GM18907 (cell line): ENCODE measurements at regions not wholly inside any gene's neighbourhood (a gene's known extent, or its start where the extent isn't known, plus 50 kb on each side); places are given as distances from the start of the nearest gene placed in this dataset.
"Not testable (repeated sequence)": the region's sequence is repeated elsewhere in the genome, so short reads cannot be mapped to it uniquely, and the experiment has no call there.

Source experiments
- ATAC-seq: cut with Tn5 transposase; IDR thresholded peaks from one replicate; pipeline ENCODE4 v1.9.1; 2021; ENCODE audit warnings: mild to moderate bottlenecking, moderate library complexity; ENCODE audit not compliant: unreplicated experiment

DNA sequence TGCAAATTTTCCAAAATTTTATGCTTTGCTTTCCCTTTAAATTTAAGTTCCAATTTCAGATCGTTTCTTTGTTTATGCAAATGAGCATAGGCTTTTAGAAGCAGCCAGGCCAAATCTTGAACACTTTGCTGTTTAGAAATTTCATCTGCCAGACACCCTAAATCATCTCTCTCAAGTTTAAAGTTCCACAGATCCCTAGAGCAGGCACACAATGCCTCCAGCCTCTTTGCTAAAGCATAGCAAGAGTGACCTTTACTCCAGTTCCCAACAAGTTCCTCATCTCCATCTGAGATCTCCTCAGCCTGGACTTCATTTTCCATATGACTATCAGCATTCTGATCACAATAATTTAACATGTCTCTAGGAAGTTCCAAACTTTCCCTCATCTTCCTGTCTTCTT lies 254.5 kb downstream of the DLL1 start:
- ATAC-seq, result not testable (repeated sequence)

DNA sequence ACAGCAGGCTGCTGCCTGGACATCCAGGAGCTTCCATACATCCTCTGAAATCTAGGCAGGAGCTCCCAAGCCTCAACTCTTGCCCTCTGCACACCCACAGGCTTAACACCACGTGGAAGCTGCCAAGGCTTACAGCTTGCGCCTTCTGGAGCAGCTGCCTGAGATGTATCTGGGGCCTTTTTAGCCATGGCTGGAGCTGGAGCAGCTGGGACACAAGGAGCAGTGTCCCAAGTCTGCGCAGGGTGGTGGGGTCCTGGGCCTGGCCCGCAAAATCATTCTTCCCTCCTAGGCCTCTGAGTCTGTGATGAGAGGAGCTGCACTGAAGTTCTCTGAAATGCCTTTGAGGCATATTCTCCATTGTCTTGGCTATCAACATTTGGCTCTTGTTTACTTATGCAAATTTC lies 255.0 kb downstream of the DLL1 start:
- no peak for ATAC-seq

GRCh38 chr6:170035044-170035443 lies 255.8 kb downstream of the DLL1 start:
- ATAC-seq, result no peak

DNA sequence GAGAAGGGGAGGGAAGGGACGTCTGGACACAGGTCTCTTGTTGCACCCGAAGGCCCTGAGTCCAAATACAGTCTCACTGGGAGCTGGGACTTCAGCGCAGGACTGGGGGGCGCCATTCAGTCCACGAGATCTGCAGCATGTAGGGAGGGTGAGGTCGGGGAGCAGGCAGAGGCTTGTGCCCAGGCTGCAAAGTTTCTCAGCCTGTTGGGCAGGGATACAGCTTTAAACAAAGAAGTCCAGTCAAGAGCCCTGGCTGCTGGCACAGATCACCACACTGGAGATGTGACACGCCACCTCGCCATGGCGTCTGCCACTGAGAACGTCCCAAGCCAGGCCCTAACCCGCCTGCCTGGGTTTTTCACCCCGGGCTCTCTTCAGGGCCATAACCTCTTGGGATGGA lies 256.6 kb downstream of the DLL1 start:
- no peak for ATAC-seq

DNA sequence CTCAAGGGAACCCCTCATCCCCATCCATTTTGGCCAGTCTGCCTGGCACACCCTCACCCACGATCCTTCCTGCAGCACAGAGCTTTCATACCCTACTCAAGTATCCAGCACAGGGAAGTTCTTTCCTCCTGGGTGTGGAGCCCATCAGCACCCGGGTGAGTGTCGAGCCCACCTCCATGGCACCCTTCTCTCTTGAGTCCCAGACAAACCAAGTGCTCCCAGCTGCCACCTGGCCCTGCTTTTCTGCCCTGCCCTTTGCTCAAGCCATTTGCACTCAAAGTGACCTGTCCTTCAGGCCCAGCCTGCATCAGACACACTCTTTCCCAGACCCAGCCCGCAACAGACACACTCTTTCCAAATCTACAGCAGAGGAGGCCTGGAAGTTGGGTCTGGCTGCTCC lies 257.2 kb downstream of the DLL1 start:
- no peak for ATAC-seq

DNA sequence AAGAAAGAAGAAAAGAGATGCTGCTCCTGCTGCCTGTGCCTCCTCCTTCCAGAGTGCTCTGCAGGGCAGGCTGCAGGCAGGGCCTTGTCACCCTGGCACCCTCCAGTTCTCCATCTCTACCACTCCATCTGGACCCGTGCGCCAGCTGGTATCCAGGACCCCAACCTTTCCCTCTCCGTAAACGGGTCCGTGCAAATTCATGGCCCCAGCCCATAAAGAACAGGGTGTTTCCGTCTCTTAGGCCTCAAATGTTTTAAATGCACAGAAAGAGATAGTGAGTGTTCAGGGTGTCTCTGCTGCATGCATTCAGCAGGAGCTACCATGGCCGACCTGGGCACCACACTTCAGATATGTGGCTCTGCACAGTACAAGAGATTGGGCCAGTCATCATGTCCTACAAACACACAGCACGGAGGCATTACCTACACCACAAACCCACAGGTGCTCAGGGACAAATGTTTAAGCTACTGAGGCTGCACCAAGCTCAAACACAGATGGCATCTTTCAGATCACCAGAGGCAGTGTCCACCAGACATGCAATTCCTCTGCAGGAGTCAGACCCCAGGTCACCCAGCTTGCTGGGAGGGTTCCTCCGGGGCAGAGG lies 258.1 kb downstream of the DLL1 start:
- ATAC-seq, result no peak

DNA sequence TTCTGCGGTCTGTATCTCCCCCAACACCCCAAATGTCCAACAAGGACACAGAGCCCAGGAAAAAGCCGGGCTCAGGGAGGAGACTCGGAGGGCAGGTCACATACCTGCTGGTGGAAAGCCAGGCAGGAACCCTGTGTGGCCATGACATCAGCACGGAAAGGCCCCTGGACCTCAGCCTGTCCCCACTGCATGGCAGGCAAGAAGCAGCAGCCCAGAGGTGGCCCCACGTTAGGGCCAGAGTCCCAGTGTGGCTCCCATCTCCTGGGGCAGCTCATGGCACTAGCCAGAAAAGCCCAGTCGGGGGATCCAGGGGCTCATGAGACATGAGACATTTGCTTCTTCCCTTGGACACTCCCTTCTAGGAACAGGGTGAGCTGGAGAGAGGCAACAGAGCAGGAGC lies 258.7 kb downstream of the DLL1 start:
- no peak for ATAC-seq

GRCh38 chr6:170031684-170032121 lies 259.2 kb downstream of the DLL1 start:
- no peak for ATAC-seq

- ATAC-seq, result no peak
Observed at GRCh38 chr6:170030821-170031471, 259.9 kb downstream of the DLL1 start.

- ATAC-seq, result no peak
Observed at GRCh38 chr6:170030284-170030815, 260.5 kb downstream of the DLL1 start.

GRCh38 chr6:170029416-170030283 lies 261.2 kb downstream of the DLL1 start:
- no peak for ATAC-seq

GRCh38 chr6:170028629-170029345 lies 262.1 kb downstream of the DLL1 start:
- no peak for ATAC-seq

DNA sequence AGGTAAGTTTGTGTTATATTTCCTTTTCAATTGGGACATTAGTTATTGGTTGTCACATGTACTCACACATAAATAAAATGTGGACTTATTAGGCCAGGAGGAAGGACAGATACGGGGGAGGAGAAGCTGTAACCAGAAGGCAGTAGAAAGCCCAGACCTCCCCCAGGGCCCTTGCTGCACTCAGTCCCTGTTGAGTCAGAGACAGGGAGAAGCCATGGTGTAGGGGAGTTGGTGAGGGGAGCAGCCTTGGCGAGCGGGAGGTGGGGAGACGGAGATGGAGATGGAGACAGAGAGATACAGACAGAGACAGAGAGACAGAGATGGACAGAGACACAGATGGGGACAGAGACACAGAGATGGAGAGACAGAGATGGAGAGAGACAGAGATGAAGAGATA lies 263.2 kb downstream of the DLL1 start:
- no peak for ATAC-seq

DNA sequence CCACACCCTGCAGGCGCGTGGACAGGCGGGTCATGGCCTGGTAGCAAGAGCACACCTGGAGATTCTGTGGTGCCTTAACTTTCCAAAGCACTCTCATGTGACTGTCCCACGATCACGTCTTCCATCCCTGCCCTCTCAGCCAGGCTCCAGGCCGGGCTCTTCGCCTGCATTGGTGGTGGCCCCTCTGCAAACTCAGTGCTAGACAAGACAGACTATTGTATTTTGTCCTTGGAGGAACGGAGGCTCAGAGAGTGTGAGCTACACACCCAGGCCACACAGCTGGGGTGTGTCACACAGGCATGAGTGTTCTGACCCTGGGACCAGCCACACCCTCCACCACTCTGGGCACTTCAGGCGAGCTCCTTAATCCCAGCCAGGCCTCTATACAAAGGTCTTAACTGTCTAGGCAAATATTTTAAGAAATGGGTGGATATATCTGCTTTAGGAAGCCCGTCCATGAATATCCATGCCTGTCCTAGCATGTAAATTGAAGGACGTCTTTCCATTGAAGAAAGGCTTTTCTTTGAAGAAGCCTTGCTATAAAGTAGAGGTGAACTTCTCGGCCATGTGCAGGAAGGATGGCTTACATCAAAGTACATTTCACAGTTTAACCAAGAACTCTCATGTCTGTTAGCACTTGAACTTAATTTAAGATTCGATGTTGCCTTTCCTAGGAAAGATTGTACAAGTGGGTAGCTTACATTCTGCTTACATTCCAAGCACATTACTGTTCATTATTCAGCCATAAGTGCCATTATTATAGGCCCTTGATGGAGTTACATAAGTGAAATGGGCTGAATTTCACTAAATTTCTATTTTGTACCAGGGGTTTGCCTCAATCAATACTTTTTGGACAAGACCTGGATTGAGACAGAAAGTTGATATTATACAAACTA lies 263.9 kb downstream of the DLL1 start:
- ATAC-seq, result no peak

- no peak for ATAC-seq
Observed at GRCh38 chr6:170025935-170026750, 264.7 kb downstream of the DLL1 start.

- ATAC-seq, result no peak
Observed at GRCh38 chr6:170025341-170025911, 265.5 kb downstream of the DLL1 start.

- ATAC-seq, result no peak
Observed at GRCh38 chr6:170024940-170025339, 265.9 kb downstream of the DLL1 start.

DNA sequence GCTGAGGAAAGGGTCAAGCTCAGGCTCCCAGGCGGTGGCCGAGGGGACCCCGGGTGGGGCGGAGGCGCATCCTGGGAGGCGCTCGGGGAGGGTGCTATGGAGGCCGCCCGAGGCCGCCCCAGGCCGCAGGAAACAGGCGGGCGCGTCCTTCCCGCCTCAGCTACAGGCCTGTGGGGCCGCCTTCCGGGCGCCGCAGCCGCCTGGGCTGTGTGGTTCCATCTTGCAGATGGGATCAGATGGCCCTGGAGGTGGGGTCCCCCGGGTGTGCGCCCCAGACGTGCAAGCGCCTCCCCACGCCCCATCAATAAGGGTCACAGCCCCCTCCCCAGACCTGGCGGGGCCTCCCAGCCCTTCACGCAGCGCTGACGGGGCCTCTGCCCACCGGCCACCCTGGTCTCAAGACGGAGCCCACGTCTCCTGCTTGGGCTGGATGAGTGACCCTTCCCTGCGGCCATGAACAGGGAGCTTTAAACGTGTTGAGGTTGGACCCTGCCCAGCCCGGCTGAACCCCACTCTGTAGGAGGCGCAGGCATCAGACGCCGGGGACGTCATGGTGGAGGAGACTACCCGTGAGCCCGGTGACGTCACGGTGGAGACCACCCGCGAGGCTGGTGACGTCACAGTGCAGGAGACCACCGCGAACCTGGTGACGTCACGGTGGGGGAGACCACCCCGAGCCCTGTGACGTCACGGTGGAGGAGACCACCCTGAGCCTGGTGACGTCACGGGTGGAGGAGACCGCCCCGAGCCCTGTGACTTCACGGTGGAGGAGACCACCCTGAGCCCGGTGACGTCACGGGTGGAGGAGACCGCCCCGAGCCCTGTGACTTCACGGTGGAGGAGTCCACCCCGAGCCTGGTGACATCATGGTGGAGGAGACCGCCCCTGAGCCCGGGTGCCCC lies 267.0 kb downstream of the DLL1 start:
- no peak for ATAC-seq
